GM19467 (cell line): ENCODE measurements at regions not wholly inside any gene's neighbourhood (a gene's known extent, or its start where the extent isn't known, plus 50 kb on each side); places are given as distances from the start of the nearest gene placed in this dataset.
"Not testable (repeated sequence)": the region's sequence is repeated elsewhere in the genome, so short reads cannot be mapped to it uniquely, and the experiment has no call there.

Experiments
- ATAC-seq: cut with Tn5 transposase; IDR thresholded peaks from one replicate; pipeline ENCODE4 v1.9.1; 2021; ENCODE audit warnings: mild to moderate bottlenecking, moderate library complexity; ENCODE audit not compliant: unreplicated experiment

GRCh38 chr2:111463956-111464355 lies 343.2 kb downstream of the BCL2L11 start:
- ATAC-seq: peak; percentile 96

- ATAC-seq: not testable (repeated sequence)
Observed at GRCh38 chr2:111464367-111464766, 343.7 kb downstream of the BCL2L11 start.

GRCh38 chr2:111465521-111465920 lies 344.8 kb downstream of the BCL2L11 start:
- ATAC-seq: not testable (repeated sequence)

GRCh38 chr2:111466744-111467143 lies 346.0 kb downstream of the BCL2L11 start:
- not testable (repeated sequence) for ATAC-seq

GRCh38 chr2:111470924-111471323 lies 350.2 kb downstream of the BCL2L11 start:
- ATAC-seq: not testable (repeated sequence)

GRCh38 chr2:111471791-111472530 lies 351.2 kb downstream of the BCL2L11 start:
- not testable (repeated sequence) for ATAC-seq

- not testable (repeated sequence) for ATAC-seq
Observed at GRCh38 chr2:111472844-111473403, 352.2 kb downstream of the BCL2L11 start.

GRCh38 chr2:111473522-111473921 lies 352.8 kb downstream of the BCL2L11 start:
- not testable (repeated sequence) for ATAC-seq

- not testable (repeated sequence) for ATAC-seq
Observed at GRCh38 chr2:111474198-111474705, 353.5 kb downstream of the BCL2L11 start.

- not testable (repeated sequence) for ATAC-seq
Observed at GRCh38 chr2:111478335-111478734, 357.6 kb downstream of the BCL2L11 start.

GRCh38 chr2:111478871-111479318 lies 358.2 kb downstream of the BCL2L11 start:
- not testable (repeated sequence) for ATAC-seq

- ATAC-seq: not testable (repeated sequence)
Observed at GRCh38 chr2:111480016-111480625, 359.4 kb downstream of the BCL2L11 start.

- ATAC-seq: not testable (repeated sequence)
Observed at GRCh38 chr2:111480633-111481032, 359.9 kb downstream of the BCL2L11 start.

GRCh38 chr2:111481219-111481618 lies 360.5 kb downstream of the BCL2L11 start:
- ATAC-seq: not testable (repeated sequence)

- peak; percentile 67 for ATAC-seq
Observed at GRCh38 chr2:111482987-111483679, 362.4 kb downstream of the BCL2L11 start.

GRCh38 chr2:111484097-111484496 lies 363.4 kb downstream of the BCL2L11 start:
- ATAC-seq: not testable (repeated sequence)

- not testable (repeated sequence) for ATAC-seq
Observed at GRCh38 chr2:111485895-111486294, 365.2 kb downstream of the BCL2L11 start.

- not testable (repeated sequence) for ATAC-seq
Observed at GRCh38 chr2:111488451-111488850, 367.7 kb downstream of the BCL2L11 start.

- not testable (repeated sequence) for ATAC-seq
Observed at GRCh38 chr2:111489460-111489859, 368.7 kb downstream of the BCL2L11 start.

GRCh38 chr2:111491181-111491580 lies 370.5 kb downstream of the BCL2L11 start:
- ATAC-seq: not testable (repeated sequence)

- not testable (repeated sequence) for ATAC-seq
Observed at GRCh38 chr2:111491614-111492013, 370.9 kb downstream of the BCL2L11 start.
